HepG2 (cell line): ENCODE measurements at regions not wholly inside any gene's neighbourhood (a gene's known extent, or its start where the extent isn't known, plus 50 kb on each side); places are given as distances from the start of the nearest gene placed in this dataset.

Source experiments
- ATAC-seq: fragments of 200-7000 bp; cut with Tn5 transposase; 3 replicates; pipeline ENCODE4 v1.9.1; 2020; ENCODE audit warnings: mild to moderate bottlenecking, moderate library complexity
- BruUV-seq: library from RNA; stranded (reverse); fragments of 400-500 nt; replicated peaks from 2 replicates; lab custom pipeline; 2021; lab: Mats Ljungman, UMichigan
- CTCF ChIA-PET: fragments of 300-600 bp; formaldehyde crosslinking; extraction: SDS; loops from one replicate; lab custom pipeline; 2021; ENCODE audit warnings: low total read pairs, inconsistent platforms, low intra/inter-chr PET ratio; lab: Yijun Ruan, JAX
- POLR2A ChIA-PET: fragments of 350-600 bp; sonication (Branson Sonifier 250); formaldehyde crosslinking; loops from one replicate; lab custom pipeline; 2020; ENCODE audit warnings: antibody characterized with exemption, inconsistent platforms; lab: Yijun Ruan, JAX
- DNase-seq: peaks from one replicate; pipeline ENCODE4 v3.0.0-alpha.2; 2015; ENCODE audit warnings: low spot score
- FAIRE-seq: peaks from 3 replicates; lab custom pipeline; 2011; peaks lifted over from hg19 to GRCh38; lab: Jason Lieb, UNC
- H2AFZ ChIP-seq: one replicate; pipeline ENCODE4 v1.6.1; 2011; ENCODE audit warnings: low read length, inconsistent platforms
- H3K27ac ChIP-seq: fragments of 300-600 bp; 3 replicates; pipeline ENCODE4 v1.8.0; 2011; ENCODE audit warnings: mixed run types, mild to moderate bottlenecking, mixed read lengths, low read length, inconsistent platforms; ENCODE audit not compliant: insufficient read depth; ENCODE audit errors: extremely low read length
- H3K27me3 ChIP-seq, 2 experiments: fragments of 200-600 bp in 1 of 2; 2 replicates in 1 of 2; 3 replicates in 1 of 2; pipeline versions ENCODE4 v1.6.0 to v1.8.0; 2011; ENCODE audit warnings: low read length in 2 of 2, mild to moderate bottlenecking in 2 of 2, moderate library complexity in 2 of 2, inconsistent platforms in 1 of 2; ENCODE audit not compliant: insufficient read depth in 2 of 2, control insufficient read depth in 1 of 2
- H3K36me3 ChIP-seq, 2 experiments: fragments of 200-600 bp in 1 of 2; replicated peaks in 1 of 2; 2 replicates in 1 of 2; 3 replicates in 1 of 2; pipeline versions ENCODE4 v1.5.1 to v1.8.0; 2011; ENCODE audit warnings: low read length in 2 of 2, inconsistent platforms in 1 of 2; ENCODE audit not compliant: insufficient read depth in 2 of 2, control insufficient read depth in 1 of 2
- H3K4me1 ChIP-seq: 2 replicates; pipeline ENCODE4 v1.5.1; 2012; ENCODE audit warnings: low read length, inconsistent platforms; ENCODE audit not compliant: insufficient read depth
- H3K4me2 ChIP-seq: 2 replicates; pipeline ENCODE4 v1.6.0; 2011; ENCODE audit warnings: low read depth, low read length, inconsistent platforms
- H3K4me3 ChIP-seq, 3 experiments: fragments of 200-600 bp in 1 of 3; sonication (generic), shearing (Covaris generic) in 1 of 3; replicated peaks in 1 of 3; 2 replicates each; pipeline ENCODE4 v1.5.1; 2011 to 2016; ENCODE audit warnings: low read length in 3 of 3, inconsistent platforms in 2 of 3, low read depth in 2 of 3, mild to moderate bottlenecking in 2 of 3, control low read depth in 1 of 3, mixed read lengths in 1 of 3; ENCODE audit not compliant: insufficient read depth in 1 of 3
- H3K79me2 ChIP-seq: one replicate; pipeline ENCODE4 v1.6.1; 2011; ENCODE audit warnings: low read length, inconsistent platforms; ENCODE audit not compliant: insufficient read depth
- H3K9ac ChIP-seq: 2 replicates; pipeline ENCODE4 v1.6.0; 2011; ENCODE audit warnings: mild to moderate bottlenecking, low read depth, low read length, inconsistent platforms; ENCODE audit not compliant: insufficient read depth
- H3K9me3 ChIP-seq: 2 replicates; pipeline ENCODE4 v1.5.1; 2012; ENCODE audit warnings: mild to moderate bottlenecking, low read length
- H4K20me1 ChIP-seq: 2 replicates; pipeline ENCODE4 v1.6.0; 2011; ENCODE audit warnings: inconsistent platforms, mild to moderate bottlenecking, low read length, moderate library complexity; ENCODE audit not compliant: insufficient read depth
- BCL3 ChIP-seq: sonication (generic); formaldehyde crosslinking; IDR thresholded peaks from 2 replicates; pipeline ENCODE4 v1.5.1; 2020; ENCODE audit warnings: mild to moderate bottlenecking, missing genetic modification reagents, moderate library complexity
- DZIP1 ChIP-seq: sonication (generic); formaldehyde crosslinking; IDR thresholded peaks from 2 replicates; pipeline ENCODE4 v1.5.0; 2020; ENCODE audit warnings: mild to moderate bottlenecking, missing genetic modification reagents
- GABPB1 ChIP-seq: IDR thresholded peaks from 2 replicates; pipeline ENCODE4 v1.6.1; 2016; ENCODE audit warnings: mild to moderate bottlenecking, missing genetic modification reagents, moderate library complexity, missing compliant biosample characterization
- MED8 ChIP-seq: sonication (generic); formaldehyde crosslinking; IDR thresholded peaks from 2 replicates; pipeline ENCODE4 v1.8.1; 2023; ENCODE audit warnings: mild to moderate bottlenecking, missing genetic modification reagents; ENCODE audit not compliant: insufficient replicate concordance
- PLSCR1 ChIP-seq: sonication (generic); formaldehyde crosslinking; IDR thresholded peaks from 2 replicates; pipeline ENCODE4 v1.5.0; 2020; ENCODE audit warnings: missing genetic modification reagents, mild to moderate bottlenecking, borderline replicate concordance
- ZFP82 ChIP-seq: sonication (generic); formaldehyde crosslinking; IDR thresholded peaks from 2 replicates; pipeline ENCODE4 v1.5.1; 2020; ENCODE audit warnings: mild to moderate bottlenecking, missing genetic modification reagents, borderline replicate concordance
- ZNF720 ChIP-seq: sonication (generic); formaldehyde crosslinking; IDR thresholded peaks from 2 replicates; pipeline ENCODE4 v1.4.0; 2020; ENCODE audit warnings: missing genetic modification reagents
- ZNF850 ChIP-seq: sonication (generic); formaldehyde crosslinking; conservative IDR thresholded peaks from 2 replicates; pipeline ENCODE4 v1.9.0; 2021; ENCODE audit warnings: mild to moderate bottlenecking, missing genetic modification reagents
- WGBS: methylation state at CpG from one replicate; pipeline ENCODE4 v1.1.6; 2017; ENCODE audit warnings: low lambda C conversion rate; 5-methylcytosine and 5-hydroxymethylcytosine counted together
- in situ Hi-C: cut with HindIII; loops from 2 replicates; pipeline ENCODE4 v1.10.0; 2017; ENCODE audit warnings: low pct_unique_long_range_greater_than_20kb; ENCODE audit not compliant: extremely low pct_ligation_motif_present
- intact Hi-C: fragments of 100-400 bp; cut with micrococcal nuclease; formaldehyde crosslinking; loops from one replicate; pipeline ENCODE4 v1.10.0; 2022; ENCODE audit not compliant: unreplicated experiment
- TF ChIP-seq, protein P1 (sequence below): IDR thresholded peaks from 2 replicates; pipeline ENCODE4 v1.6.1; 2016; ENCODE audit warnings: missing biosample characterization, missing genetic modification reagents, low read depth
- TF ChIP-seq, protein P2 (sequence below): sonication (generic); formaldehyde crosslinking; conservative IDR thresholded peaks from 2 replicates; pipeline ENCODE4 v1.8.1; 2023; ENCODE audit warnings: missing genetic modification reagents
- TF ChIP-seq, protein P3 (sequence below): sonication (generic); formaldehyde crosslinking; IDR thresholded peaks from 2 replicates; pipeline ENCODE4; 2020; ENCODE audit warnings: missing genetic modification reagents, mild to moderate bottlenecking, borderline replicate concordance

GRCh38 chr5:110225949-110226348 lies 500.5 kb downstream of the TMEM232 start:
- POLR2A ChIA-PET, result no interaction called here
- in situ Hi-C loops, result no loop called here
- no peak overlapping the region for H3K4me2 ChIP-seq
- 7% methylated on average over 1 of the region's 1 CpG for WGBS
- no peak overlapping the region for H3K4me3 ChIP-seq
- H2AFZ ChIP-seq, result no peak overlapping the region
- H3K36me3 ChIP-seq, result no peaks in the 10 kb centered on the region
- FAIRE-seq (no peak), ATAC-seq (no peak), DNase-seq (no peak)
- CTCF ChIA-PET, result no interaction called here
- BruUV-seq, result no TSS peak
- peaks cover 22% of the 10 kb centered on the region for H3K4me1 ChIP-seq
- H4K20me1 ChIP-seq, result no peaks in the 10 kb centered on the region
- no peaks in the 10 kb centered on the region; a peak in 1 of 5 replicates for H3K27me3 ChIP-seq
- H3K79me2 ChIP-seq, result no peaks in the 10 kb centered on the region
- peaks cover 19% of the 10 kb centered on the region; the same call in 1 of the 2 replicates for H3K9me3 ChIP-seq
- no peak overlapping the region for H3K27ac ChIP-seq
- intact Hi-C loops, result loop anchor here (2.0 kb wide), 1 partner anchor 117 kb away; no protein-coding TSS in a partner anchor
- no peak overlapping the region for H3K9ac ChIP-seq
- TF ChIP-seq MED8 (no peak), ZFP82 (CRISPR knock-in tag) (no peak), GABPB1 (no peak), DZIP1 (no peak), ZNF850 (no peak), PLSCR1 (CRISPR knock-in tag) (no peak), ZNF720 (CRISPR knock-in tag) (no peak), BCL3 (CRISPR knock-in tag) (no peak)
- TF ChIP-seq, protein P1, sequence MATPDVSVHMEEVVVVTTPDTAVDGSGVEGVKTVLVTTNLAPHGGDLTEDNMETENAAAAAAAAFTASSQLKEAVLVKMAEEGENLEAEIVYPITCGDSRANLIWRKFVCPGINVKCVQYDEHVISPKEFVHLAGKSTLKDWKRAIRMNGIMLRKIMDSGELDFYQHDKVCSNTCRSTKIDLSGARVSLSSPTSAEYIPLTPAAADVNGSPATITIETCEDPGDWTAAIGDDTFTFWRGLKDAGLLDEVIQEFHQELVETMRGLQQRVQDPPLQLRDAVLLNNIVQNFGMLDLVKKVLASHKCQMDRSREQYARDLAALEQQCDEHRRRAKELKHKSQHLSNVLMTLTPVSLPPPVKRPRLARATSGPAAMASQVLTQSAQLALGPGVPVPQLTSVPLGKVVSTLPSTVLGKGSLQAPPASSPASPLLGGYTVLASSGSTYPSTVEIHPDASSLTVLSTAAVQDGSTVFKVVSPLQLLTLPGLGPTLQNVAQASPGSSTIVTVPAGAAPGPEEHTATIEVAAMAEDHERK (CRISPR knock-in tag), result no peak
- TF ChIP-seq, protein P2, sequence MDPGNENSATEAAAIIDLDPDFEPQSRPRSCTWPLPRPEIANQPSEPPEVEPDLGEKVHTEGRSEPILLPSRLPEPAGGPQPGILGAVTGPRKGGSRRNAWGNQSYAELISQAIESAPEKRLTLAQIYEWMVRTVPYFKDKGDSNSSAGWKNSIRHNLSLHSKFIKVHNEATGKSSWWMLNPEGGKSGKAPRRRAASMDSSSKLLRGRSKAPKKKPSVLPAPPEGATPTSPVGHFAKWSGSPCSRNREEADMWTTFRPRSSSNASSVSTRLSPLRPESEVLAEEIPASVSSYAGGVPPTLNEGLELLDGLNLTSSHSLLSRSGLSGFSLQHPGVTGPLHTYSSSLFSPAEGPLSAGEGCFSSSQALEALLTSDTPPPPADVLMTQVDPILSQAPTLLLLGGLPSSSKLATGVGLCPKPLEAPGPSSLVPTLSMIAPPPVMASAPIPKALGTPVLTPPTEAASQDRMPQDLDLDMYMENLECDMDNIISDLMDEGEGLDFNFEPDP (CRISPR knock-in tag), result no peak
- TF ChIP-seq, protein P3, sequence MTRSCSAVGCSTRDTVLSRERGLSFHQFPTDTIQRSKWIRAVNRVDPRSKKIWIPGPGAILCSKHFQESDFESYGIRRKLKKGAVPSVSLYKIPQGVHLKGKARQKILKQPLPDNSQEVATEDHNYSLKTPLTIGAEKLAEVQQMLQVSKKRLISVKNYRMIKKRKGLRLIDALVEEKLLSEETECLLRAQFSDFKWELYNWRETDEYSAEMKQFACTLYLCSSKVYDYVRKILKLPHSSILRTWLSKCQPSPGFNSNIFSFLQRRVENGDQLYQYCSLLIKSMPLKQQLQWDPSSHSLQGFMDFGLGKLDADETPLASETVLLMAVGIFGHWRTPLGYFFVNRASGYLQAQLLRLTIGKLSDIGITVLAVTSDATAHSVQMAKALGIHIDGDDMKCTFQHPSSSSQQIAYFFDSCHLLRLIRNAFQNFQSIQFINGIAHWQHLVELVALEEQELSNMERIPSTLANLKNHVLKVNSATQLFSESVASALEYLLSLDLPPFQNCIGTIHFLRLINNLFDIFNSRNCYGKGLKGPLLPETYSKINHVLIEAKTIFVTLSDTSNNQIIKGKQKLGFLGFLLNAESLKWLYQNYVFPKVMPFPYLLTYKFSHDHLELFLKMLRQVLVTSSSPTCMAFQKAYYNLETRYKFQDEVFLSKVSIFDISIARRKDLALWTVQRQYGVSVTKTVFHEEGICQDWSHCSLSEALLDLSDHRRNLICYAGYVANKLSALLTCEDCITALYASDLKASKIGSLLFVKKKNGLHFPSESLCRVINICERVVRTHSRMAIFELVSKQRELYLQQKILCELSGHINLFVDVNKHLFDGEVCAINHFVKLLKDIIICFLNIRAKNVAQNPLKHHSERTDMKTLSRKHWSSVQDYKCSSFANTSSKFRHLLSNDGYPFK, result no peak
